ENCODE measurements at regions not wholly inside any gene's neighbourhood (a gene's known extent, or its start where the extent isn't known, plus 50 kb on each side); places are given as distances from the start of the nearest gene placed in this dataset.

DNA sequence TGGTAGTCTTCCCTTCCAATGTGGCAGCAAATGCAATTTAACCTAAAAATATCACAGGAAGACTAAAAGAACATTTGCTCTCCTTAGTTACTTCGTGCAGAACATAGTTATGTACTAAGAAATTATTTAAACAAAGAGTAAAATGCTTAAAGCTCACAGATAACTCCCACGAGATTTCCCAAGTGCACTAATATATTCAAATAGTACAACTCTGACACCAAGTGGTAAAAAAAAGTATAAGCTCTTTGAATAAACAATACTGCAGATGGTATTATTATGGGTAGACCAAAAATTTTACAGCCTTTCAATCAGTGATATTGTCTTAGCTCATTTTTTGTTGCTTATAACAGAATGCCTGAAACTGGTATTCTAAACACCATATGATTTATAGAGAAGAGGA, 52.8 kb upstream of the FILIP1 start:
- TF ChIP-seq, protein P1, sequence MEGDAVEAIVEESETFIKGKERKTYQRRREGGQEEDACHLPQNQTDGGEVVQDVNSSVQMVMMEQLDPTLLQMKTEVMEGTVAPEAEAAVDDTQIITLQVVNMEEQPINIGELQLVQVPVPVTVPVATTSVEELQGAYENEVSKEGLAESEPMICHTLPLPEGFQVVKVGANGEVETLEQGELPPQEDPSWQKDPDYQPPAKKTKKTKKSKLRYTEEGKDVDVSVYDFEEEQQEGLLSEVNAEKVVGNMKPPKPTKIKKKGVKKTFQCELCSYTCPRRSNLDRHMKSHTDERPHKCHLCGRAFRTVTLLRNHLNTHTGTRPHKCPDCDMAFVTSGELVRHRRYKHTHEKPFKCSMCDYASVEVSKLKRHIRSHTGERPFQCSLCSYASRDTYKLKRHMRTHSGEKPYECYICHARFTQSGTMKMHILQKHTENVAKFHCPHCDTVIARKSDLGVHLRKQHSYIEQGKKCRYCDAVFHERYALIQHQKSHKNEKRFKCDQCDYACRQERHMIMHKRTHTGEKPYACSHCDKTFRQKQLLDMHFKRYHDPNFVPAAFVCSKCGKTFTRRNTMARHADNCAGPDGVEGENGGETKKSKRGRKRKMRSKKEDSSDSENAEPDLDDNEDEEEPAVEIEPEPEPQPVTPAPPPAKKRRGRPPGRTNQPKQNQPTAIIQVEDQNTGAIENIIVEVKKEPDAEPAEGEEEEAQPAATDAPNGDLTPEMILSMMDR (IDR thresholded peaks at IDR 0.05) = peak in 1 of 4 experiments; percentile 28
- no peak for TF ChIP-seq POLR2AphosphoS5 (IDR thresholded peaks at IDR 0.05)
- WGBS, 2 donors = 2 to 42% methylated on average over 2 of the region's 2 CpGs

GRCh38 chr6:75550544-75551167, 51.0 kb upstream of the SENP6 start:
- Histone ChIP-seq H3K4me3 (no peak overlapping the region), H3K27me3 (no peaks in the 10 kb centered on the region), H3K9me3 (no peaks in the 10 kb centered on the region), H3K4me1 (no peaks in the 10 kb centered on the region), H3K36me3 (no peaks in the 10 kb centered on the region), H3K27ac (no peak overlapping the region)
- TF ChIP-seq POLR2A (IDR thresholded peaks at IDR 0.05) = no peak
- TF ChIP-seq, protein P1 (IDR thresholded peaks at IDR 0.05) = no peak
- no peak for TF ChIP-seq POLR2AphosphoS5 (IDR thresholded peaks at IDR 0.05)
- no peak for TF ChIP-seq EP300 (IDR thresholded peaks at IDR 0.05)
- intact Hi-C loops (cut with DNase I) = no loop called here
- DNase-seq = no peak

More for the DNA sequence above, 52.8 kb upstream of the FILIP1 start:
- Histone ChIP-seq H3K27me3 (no peaks in the 10 kb centered on the region), H3K9me3 (no peaks in the 10 kb centered on the region), H3K4me1 (no peaks in the 10 kb centered on the region), H3K27ac (no peak overlapping the region), H3K4me3 (no peak overlapping the region), H3K36me3 (no peaks in the 10 kb centered on the region)
- DNase-seq = no peak
- intact Hi-C loops (cut with DNase I) = no loop called here

DNA sequence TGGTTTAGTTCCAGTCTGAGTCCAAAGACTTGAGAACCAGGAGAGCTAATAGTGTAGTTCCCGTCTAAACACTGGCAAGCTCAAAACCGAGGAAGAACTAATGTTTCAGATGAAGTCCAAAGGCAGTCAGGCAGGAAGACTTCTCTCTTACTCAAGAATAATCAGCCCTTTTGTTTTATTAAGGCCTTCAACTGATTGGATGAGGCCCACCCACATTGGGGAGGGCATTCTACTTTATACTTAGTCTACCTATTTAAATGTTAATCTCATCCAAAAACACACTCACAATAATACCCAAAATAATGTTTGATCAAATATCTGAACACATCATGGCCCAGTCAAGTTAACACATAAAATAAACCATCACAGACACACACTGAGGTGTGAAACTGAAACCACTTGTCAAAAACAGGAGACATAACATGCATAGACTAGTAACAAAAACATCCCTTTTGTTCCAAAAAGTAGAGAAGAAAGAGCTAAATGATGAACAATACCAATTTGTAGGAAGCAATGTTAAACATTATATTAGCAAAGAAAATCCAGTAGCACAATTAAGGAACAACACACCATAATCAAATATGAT, 50.2 kb upstream of the SENP6 start:
- Histone ChIP-seq H3K27me3 (no peaks in the 10 kb centered on the region), H3K4me1 (no peaks in the 10 kb centered on the region), H3K9me3 (no peaks in the 10 kb centered on the region), H3K36me3 (no peaks in the 10 kb centered on the region), H3K4me3 (no peak overlapping the region), H3K27ac (no peak overlapping the region)
- intact Hi-C loops (cut with DNase I) = no loop called here
- 87% methylated on average over 2 of the region's 2 CpGs for WGBS, 2 donors
- no peak for DNase-seq
- TF ChIP-seq, protein P1 (IDR thresholded peaks at IDR 0.05) = no peak
- TF ChIP-seq EP300 (IDR thresholded peaks at IDR 0.05) (no peak), POLR2A (IDR thresholded peaks at IDR 0.05) (no peak), POLR2AphosphoS5 (IDR thresholded peaks at IDR 0.05) (no peak)
